Mesenchymal stem cell (in vitro differentiated cells and primary cell): ENCODE measurements at regions not wholly inside any gene's neighbourhood (a gene's known extent, or its start where the extent isn't known, plus 50 kb on each side); places are given as distances from the start of the nearest gene placed in this dataset.

ENCODE experiments used
- DNase-seq: peaks from one replicate; pipeline ENCODE4 v3.0.0-alpha.2; 2013
- H2AFZ ChIP-seq: one replicate; pipeline ENCODE4 v1.6.1; 2013; ENCODE audit warnings: low read depth, mild to moderate bottlenecking, control low read depth, inconsistent platforms, low read length, moderate library complexity
- H2AK5ac ChIP-seq: 2 replicates; pipeline ENCODE4 v1.6.1; 2013; ENCODE audit warnings: low read length, moderate library complexity, mild to moderate bottlenecking, inconsistent platforms; ENCODE audit not compliant: severe bottlenecking
- H2BK120ac ChIP-seq: one replicate; pipeline ENCODE4 v1.6.1; 2013; ENCODE audit warnings: low read depth, mild to moderate bottlenecking, inconsistent platforms, low read length, moderate library complexity
- H2BK12ac ChIP-seq, 2 experiments: one replicate each; pipeline ENCODE4 v1.6.1; 2013; ENCODE audit warnings: inconsistent platforms in 2 of 2, low read length in 2 of 2, mild to moderate bottlenecking in 2 of 2, moderate library complexity in 2 of 2, control low read depth in 1 of 2
- H2BK15ac ChIP-seq: one replicate; pipeline ENCODE4 v1.6.1; 2013; ENCODE audit warnings: mild to moderate bottlenecking, low read depth, inconsistent platforms; ENCODE audit not compliant: poor library complexity, severe bottlenecking
- H2BK5ac ChIP-seq: 2 replicates; pipeline ENCODE4 v1.6.1; 2013; ENCODE audit warnings: low read depth, mild to moderate bottlenecking, low read length, control low read depth, inconsistent platforms; ENCODE audit not compliant: poor library complexity, severe bottlenecking
- H3K14ac ChIP-seq, 2 experiments: one replicate each; pipeline ENCODE4 v1.6.1; 2013; ENCODE audit warnings: inconsistent platforms in 2 of 2, low read length in 2 of 2, control low read depth in 1 of 2, mild to moderate bottlenecking in 1 of 2, moderate library complexity in 1 of 2
- H3K18ac ChIP-seq, 2 experiments: one replicate each; pipeline ENCODE4 v1.6.1; 2013; ENCODE audit warnings: inconsistent platforms in 2 of 2, low read length in 2 of 2, control low read depth in 1 of 2, low read depth in 1 of 2, mild to moderate bottlenecking in 1 of 2
- H3K23ac ChIP-seq, 2 experiments: one replicate each; pipeline ENCODE4 v1.6.1; 2013; ENCODE audit warnings: inconsistent platforms in 2 of 2, low read length in 2 of 2, mild to moderate bottlenecking in 2 of 2, moderate library complexity in 2 of 2, control low read depth in 1 of 2
- H3K27ac ChIP-seq: 2 replicates; pipeline ENCODE4 v1.5.1; 2013; ENCODE audit warnings: mild to moderate bottlenecking, moderate library complexity, low read length, control low read depth, inconsistent platforms; ENCODE audit not compliant: poor library complexity, severe bottlenecking
- H3K27me3 ChIP-seq, 2 experiments: 2 replicates each; pipeline versions ENCODE4 v1.6.1 to v1.7.0; 2013; ENCODE audit warnings: low read length in 2 of 2, mild to moderate bottlenecking in 2 of 2, moderate library complexity in 2 of 2, control low read depth in 1 of 2, inconsistent platforms in 1 of 2; ENCODE audit not compliant: control insufficient read depth in 1 of 2, insufficient read depth in 1 of 2
- H3K36me3 ChIP-seq, 2 experiments: 2 replicates each; pipeline versions ENCODE4 v1.6.1 to v1.7.0; 2013; ENCODE audit warnings: low read length in 2 of 2, control low read depth in 1 of 2, inconsistent platforms in 1 of 2, low read depth in 1 of 2, mild to moderate bottlenecking in 1 of 2; ENCODE audit not compliant: insufficient read depth in 2 of 2, control insufficient read depth in 1 of 2
- H3K4ac ChIP-seq, 2 experiments: one replicate each; pipeline ENCODE4 v1.6.1; 2013; ENCODE audit warnings: inconsistent platforms in 2 of 2, low read length in 2 of 2, mild to moderate bottlenecking in 2 of 2, moderate library complexity in 2 of 2, control low read depth in 1 of 2, low read depth in 1 of 2
- H3K4me1 ChIP-seq: 2 replicates; pipeline ENCODE4 v1.6.1; 2013; ENCODE audit warnings: low read depth, low read length, control low read depth; ENCODE audit not compliant: control insufficient read depth, insufficient read depth
- H3K4me2 ChIP-seq: 2 replicates; pipeline ENCODE4 v1.6.1; 2013; ENCODE audit warnings: low read length, mild to moderate bottlenecking, inconsistent platforms; ENCODE audit not compliant: poor library complexity, severe bottlenecking
- H3K4me3 ChIP-seq, 2 experiments: 2 replicates each; pipeline versions ENCODE4 v1.5.1 to v1.7.0; 2013; ENCODE audit warnings: low read length in 2 of 2, mild to moderate bottlenecking in 2 of 2, control low read depth in 1 of 2, low read depth in 1 of 2; ENCODE audit not compliant: insufficient read depth in 1 of 2
- H3K79me1 ChIP-seq: replicated peaks from 2 replicates; pipeline ENCODE4 v1.6.1; 2013; ENCODE audit warnings: mild to moderate bottlenecking, control low read depth, low read length, inconsistent platforms; ENCODE audit not compliant: poor library complexity, severe bottlenecking
- H3K9ac ChIP-seq: 2 replicates; pipeline ENCODE4 v1.7.0; 2013; ENCODE audit warnings: mild to moderate bottlenecking, low read length, moderate library complexity
- H3K9me3 ChIP-seq: 2 replicates; pipeline ENCODE4 v1.7.0; 2013; ENCODE audit warnings: mild to moderate bottlenecking, low read length; ENCODE audit not compliant: control insufficient read depth
- H4K8ac ChIP-seq: one replicate; pipeline ENCODE4 v1.6.1; 2013; ENCODE audit warnings: inconsistent platforms, mild to moderate bottlenecking, low read length, moderate library complexity
- H4K91ac ChIP-seq: one replicate; pipeline ENCODE4 v1.6.1; 2013; ENCODE audit warnings: mild to moderate bottlenecking, low read length, inconsistent platforms
- WGBS: methylation state at CpG from one replicate; pipeline ENCODE4 v1.1.7; 2013; ENCODE audit warnings: mixed read lengths; 5-methylcytosine and 5-hydroxymethylcytosine counted together

- no peaks in the 10 kb centered on the region for H3K79me1 ChIP-seq
- no peaks in the 10 kb centered on the region for H3K9me3 ChIP-seq
- no peak overlapping the region for H3K18ac ChIP-seq
- no peak overlapping the region for H2BK12ac ChIP-seq
- no peak overlapping the region for H2AK5ac ChIP-seq
- H2BK120ac ChIP-seq, result peak overlapping the region; percentile 61
- H3K36me3 ChIP-seq, result no peaks in the 10 kb centered on the region
- H4K8ac ChIP-seq, result peak overlapping the region; percentile 15
- peak overlapping the region; percentile 90 for H4K91ac ChIP-seq
- H2BK15ac ChIP-seq, result peak overlapping the region; percentile 69
- H3K27ac ChIP-seq, result no peak overlapping the region
- no peak overlapping the region for H2AFZ ChIP-seq
- no peak overlapping the region for H3K4me2 ChIP-seq
- no peak overlapping the region for H3K4me3 ChIP-seq
- no peak overlapping the region for H3K4ac ChIP-seq
- H3K4me1 ChIP-seq, result peaks cover 9% of the 10 kb centered on the region
- 98% methylated on average over 15 of the region's 18 CpGs for WGBS
- no peak overlapping the region for H3K9ac ChIP-seq
- H2BK5ac ChIP-seq, result no peak overlapping the region
- H3K23ac ChIP-seq, result no peak overlapping the region
- H3K14ac ChIP-seq, result no peak overlapping the region
- DNase-seq, result no peak
- H3K27me3 ChIP-seq, result no peaks in the 10 kb centered on the region
These were observed 76.6 kb downstream of the RPE65 start for GRCh38 chr1:68373173-68373572.

- Histone ChIP-seq H3K27me3 (no peaks in the 10 kb centered on the region), H3K9me3 (no peaks in the 10 kb centered on the region), H2AFZ (no peak overlapping the region), H2BK5ac (no peak overlapping the region), H3K4ac (no peak overlapping the region), H3K36me3 (no peaks in the 10 kb centered on the region), H4K8ac (no peak overlapping the region), H2BK120ac (no peak overlapping the region), H3K14ac (no peak overlapping the region), H3K4me3 (no peak overlapping the region), H3K27ac (no peak overlapping the region), H3K4me2 (no peak overlapping the region), H3K18ac (no peak overlapping the region), H2BK12ac (no peak overlapping the region), H3K79me1 (no peaks in the 10 kb centered on the region), H4K91ac (no peak overlapping the region), H2AK5ac (no peak overlapping the region), H3K4me1 (peaks cover 9% of the 10 kb centered on the region), H3K23ac (no peak overlapping the region), H3K9ac (no peak overlapping the region), H2BK15ac (no peak overlapping the region)
- 93% methylated on average over 5 of the region's 6 CpGs for WGBS
- DNase-seq, result no peak
These were observed 77.3 kb downstream of the RPE65 start for GRCh38 chr1:68372487-68372886.

- no peak overlapping the region for H3K9ac ChIP-seq
- DNase-seq, result no peak
- H3K4me3 ChIP-seq, result no peak overlapping the region
- H4K8ac ChIP-seq, result peak overlapping the region; percentile 37
- H2AFZ ChIP-seq, result no peak overlapping the region
- H3K4me2 ChIP-seq, result no peak overlapping the region
- no peak overlapping the region for H3K27ac ChIP-seq
- H3K23ac ChIP-seq, result no peak overlapping the region
- peak overlapping the region in 1 of 2 experiments; percentile 58 for H3K14ac ChIP-seq
- peaks cover 7% of the 10 kb centered on the region for H3K4me1 ChIP-seq
- no peak overlapping the region for H2BK15ac ChIP-seq
- H3K79me1 ChIP-seq, result no peaks in the 10 kb centered on the region
- no peak overlapping the region for H4K91ac ChIP-seq
- no peak overlapping the region for H3K4ac ChIP-seq
- no peaks in the 10 kb centered on the region for H3K9me3 ChIP-seq
- 75% methylated on average over 1 of the region's 1 CpG for WGBS
- H2AK5ac ChIP-seq, result no peak overlapping the region
- peak overlapping the region in 1 of 2 experiments; percentile 75 for H3K18ac ChIP-seq
- H2BK5ac ChIP-seq, result no peak overlapping the region
- H3K27me3 ChIP-seq, result no peaks in the 10 kb centered on the region
- no peaks in the 10 kb centered on the region for H3K36me3 ChIP-seq
- no peak overlapping the region for H2BK12ac ChIP-seq
- no peak overlapping the region for H2BK120ac ChIP-seq
These were observed 79.4 kb downstream of the RPE65 start for GRCh38 chr1:68370101-68370915.

GRCh38 chr1:68366572-68366971 is 83.2 kb downstream of the RPE65 start:
- Histone ChIP-seq H2BK120ac (no peak overlapping the region), H3K23ac (no peak overlapping the region), H3K18ac (no peak overlapping the region), H3K4me1 (peaks cover 4% of the 10 kb centered on the region), H2BK12ac (peak overlapping the region in 1 of 2 experiments; percentile 80), H2BK5ac (no peak overlapping the region), H3K9ac (no peak overlapping the region), H3K27me3 (no peaks in the 10 kb centered on the region), H3K4me2 (no peak overlapping the region), H2BK15ac (no peak overlapping the region), H3K14ac (no peak overlapping the region), H3K9me3 (no peaks in the 10 kb centered on the region), H4K91ac (no peak overlapping the region), H2AFZ (no peak overlapping the region), H3K27ac (no peak overlapping the region), H2AK5ac (no peak overlapping the region), H3K36me3 (no peaks in the 10 kb centered on the region), H3K4ac (no peak overlapping the region), H3K4me3 (no peak overlapping the region), H4K8ac (no peak overlapping the region), H3K79me1 (no peaks in the 10 kb centered on the region)
- no peak for DNase-seq
- WGBS, result 98% methylated on average over 3 of the region's 5 CpGs
